Activated CD4-positive, alpha-beta T cell treated with anti-CD3 and anti-CD28 coated beads, Interleukin-2, amount 50 U/mL, for 4 hours (primary cell): ENCODE measurements at regions not wholly inside any gene's neighbourhood (a gene's known extent, or its start where the extent isn't known, plus 50 kb on each side); places are given as distances from the start of the nearest gene placed in this dataset.
A peak's percentile ranks its signal among the peaks of the same experiment; 100 is the strongest.

ENCODE experiments used
- DNase-seq, 2 experiments: peaks; one replicate each; pipeline ENCODE4 v3.0.0-alpha.2; 2020

DNA sequence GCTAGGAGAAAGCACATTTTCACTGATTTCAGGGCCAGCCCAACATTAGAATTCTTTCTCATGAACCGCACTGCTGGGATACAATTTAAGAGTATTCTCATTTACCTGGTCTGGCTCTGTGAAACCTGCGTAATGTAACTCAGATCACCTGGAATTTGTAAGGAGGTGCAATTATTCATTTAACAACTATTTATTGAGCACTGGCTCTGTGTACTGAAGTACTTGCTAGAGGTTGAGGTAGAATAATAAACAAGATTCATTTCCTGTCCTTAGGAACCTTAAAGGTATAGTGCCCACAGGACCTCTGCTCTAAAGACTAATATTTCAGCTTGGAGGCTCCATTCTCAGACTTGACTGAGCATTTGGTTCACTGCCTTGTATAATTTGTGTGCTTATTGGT lies 242.2 kb upstream of the ZPLD1 start:
- no peak for DNase-seq

DNA sequence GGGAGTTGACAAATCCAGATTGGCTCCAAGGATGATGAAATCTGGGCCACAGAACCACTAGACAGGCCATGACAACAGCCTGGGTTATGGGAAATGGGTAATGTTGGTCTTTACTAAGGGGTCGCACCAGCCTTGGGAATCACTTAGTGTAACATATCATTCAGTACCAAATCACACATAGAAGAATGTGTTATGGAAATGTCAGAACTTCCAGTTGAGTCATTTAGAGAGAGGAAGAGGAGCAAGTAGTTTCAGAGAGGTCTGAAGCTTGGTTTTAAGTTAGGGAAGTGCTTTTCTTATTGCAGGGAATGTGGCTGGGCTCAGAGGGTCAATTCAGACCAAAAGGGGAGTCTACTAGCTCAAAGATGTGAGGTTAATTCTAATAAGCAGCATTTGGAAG lies 241.6 kb upstream of the ZPLD1 start:
- no peak for DNase-seq

DNA sequence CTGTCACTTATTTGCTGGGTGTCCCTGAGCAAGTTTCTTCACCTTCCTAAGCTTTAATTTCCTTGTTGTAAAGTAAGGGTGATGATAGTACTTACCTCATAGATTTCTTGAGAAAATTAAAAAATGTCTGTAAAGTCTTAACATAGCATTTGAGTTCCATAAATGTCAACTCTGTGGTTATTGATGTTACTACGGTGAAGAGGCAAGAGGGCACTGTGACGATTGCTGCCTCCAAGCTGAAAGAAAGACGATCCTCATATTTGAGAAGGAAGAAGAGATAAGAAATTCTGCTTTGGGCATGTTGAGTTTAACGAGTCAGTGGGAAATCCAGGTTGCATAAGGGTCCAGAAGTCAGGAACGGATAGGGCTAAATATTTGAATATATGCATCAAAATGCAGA lies 240.8 kb upstream of the ZPLD1 start:
- no peak for DNase-seq

DNA sequence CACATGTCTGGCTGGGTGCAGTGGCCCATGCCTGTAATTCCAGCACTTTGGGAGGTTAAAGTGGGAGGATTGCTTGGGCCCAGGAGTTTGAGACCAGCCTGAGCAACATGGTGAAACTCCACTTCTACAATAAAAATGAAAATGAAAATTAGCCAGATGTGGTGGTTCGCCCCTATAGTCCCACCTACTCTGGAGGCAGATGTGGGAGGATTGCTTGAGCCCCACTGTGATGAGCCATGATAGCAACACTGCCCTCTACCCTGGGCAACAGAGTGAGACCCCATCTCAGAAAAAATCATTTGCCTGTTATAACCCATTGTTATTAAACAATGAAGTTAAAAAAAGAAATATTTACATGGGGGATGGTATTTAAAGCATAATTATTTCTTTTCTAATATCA lies 240.1 kb upstream of the ZPLD1 start:
- DNase-seq: no peak

DNA sequence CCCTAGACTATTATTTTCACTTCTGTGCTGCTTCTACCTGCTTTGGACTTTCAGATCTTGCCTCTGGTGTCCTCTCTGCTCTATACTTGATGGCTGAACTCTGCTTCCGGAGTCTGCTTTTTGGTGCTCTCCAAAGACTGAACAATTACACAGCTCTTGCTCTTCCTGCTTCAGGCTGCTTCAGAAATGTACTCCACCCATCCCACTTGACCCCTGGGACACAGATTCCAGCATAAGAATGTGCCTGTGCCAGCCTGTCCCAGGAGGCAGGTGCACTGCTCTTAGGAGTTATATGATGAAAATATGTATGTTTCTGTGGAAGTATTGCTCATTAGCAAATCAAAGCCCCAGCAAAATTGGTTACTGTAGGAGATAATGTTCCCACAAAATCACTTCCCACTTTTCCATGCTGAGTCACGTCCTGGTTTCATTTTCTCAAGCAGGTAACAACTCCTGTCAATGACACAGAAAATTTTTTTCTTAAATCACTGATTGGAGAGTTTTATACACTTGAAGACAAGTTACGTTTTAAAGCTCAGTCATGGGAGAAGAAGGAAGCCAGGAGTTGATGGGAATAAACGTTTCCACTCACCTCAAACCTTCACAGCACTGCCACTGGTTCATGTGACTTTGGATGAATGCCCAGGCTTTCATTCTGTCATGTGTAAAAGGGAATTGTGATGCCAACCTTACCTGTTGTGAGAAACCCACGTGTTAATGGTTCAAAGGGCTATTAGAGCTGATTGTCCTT lies 239.4 kb upstream of the ZPLD1 start:
- DNase-seq: no peak

DNA sequence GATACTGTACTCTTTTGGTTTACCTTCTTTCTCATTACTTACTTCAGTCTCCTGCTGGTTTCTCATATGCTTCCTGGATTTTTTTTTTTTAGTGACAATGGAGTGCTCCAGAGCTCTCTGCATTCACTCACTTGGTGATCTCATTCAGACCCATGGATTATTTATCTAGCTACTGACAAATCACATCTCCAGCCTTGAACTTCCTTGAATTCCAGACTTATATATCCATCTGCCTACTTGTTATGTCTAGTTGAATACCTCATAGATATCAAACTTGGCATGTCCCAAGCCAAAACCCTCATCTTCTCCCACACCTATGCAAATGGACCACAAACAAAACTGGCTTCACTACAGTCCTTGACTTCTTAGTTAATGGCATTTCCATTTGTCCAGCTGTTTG lies 234.7 kb upstream of the ZPLD1 start:
- DNase-seq: no peak

DNA sequence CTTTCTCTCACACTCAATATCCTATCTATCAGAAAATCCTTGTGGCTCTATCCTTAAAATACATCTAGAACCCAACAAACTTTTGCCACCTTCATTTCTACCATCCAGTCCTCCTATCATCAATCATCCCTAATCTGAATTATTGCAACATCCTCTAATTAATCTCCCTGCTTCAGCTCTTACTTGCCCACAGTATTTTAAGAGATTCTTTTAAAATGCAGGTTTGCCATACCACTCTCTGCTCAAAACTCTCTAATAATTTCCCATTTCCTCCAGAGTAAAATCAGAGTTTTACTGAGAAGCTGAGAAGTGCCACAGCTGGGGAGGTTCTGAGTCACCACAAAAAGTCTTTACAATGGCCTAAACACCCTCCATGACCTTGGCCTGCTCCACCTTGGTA lies 234.3 kb upstream of the ZPLD1 start:
- no peak for DNase-seq

DNA sequence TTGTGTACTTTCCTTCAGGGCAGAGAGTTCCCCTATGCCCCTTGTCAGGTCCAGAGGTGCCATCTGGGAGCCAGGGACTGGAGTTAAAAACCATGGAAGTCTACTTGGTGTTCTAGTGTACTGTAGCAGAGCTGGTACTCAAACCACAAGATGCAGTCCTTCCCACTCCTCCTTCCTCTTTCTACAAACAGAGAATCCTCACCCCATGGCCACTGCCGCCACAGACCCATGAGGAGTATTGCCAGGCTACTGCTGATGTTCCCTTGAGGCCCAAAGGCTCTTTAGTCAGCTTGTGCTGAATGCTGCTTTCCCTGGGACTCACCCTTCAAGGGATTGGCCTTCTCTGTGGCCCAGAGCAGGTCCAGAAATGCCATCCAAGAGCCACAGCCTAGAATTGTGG lies 229.2 kb upstream of the ZPLD1 start:
- no peak for DNase-seq

DNA sequence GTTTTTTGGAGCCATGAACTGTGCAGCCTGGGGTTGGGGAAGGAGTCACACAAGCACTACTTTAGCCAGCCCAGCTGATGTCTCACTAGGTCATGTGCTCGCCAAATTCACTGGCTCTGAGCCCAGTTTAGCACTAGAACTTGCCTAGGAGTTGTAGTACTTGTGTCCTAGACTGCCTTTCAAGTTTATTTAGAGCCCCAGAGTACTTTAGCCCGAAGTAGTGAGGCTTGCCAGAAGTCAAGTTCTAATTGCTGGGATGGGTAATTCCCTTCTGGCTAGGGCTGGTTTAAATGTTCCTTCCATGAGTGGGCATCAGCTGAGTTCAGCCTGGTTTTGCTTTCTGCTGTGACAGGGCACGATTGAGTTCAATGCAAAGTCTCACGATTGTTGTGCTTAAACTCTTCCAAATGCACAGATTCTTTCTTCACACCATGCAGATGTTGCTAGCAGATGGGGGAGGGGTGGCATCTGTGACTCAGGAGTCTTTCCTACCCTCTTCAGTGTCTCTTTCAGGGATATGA lies 228.2 kb upstream of the ZPLD1 start:
- no peak for DNase-seq

DNA sequence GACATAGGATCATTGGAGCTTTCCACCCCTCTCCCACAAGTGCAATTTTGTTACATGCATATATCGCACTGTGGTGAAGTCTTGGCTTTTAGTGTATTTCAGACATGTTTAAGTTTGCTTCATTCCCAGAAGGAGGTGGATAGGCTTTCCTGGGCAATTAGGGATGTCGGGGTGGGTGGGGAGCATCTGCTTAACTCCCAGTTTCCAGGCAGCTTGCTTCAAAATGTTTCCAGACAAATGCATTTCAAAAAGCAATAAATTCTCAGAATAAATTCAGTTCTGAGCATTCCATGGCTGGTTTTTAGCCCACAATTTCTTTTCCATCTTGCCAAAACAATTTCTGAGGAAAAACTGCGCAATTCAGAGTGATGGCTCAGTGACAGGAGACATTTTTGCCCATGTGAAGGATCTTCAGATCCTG lies 227.7 kb upstream of the ZPLD1 start:
- no peak for DNase-seq

DNA sequence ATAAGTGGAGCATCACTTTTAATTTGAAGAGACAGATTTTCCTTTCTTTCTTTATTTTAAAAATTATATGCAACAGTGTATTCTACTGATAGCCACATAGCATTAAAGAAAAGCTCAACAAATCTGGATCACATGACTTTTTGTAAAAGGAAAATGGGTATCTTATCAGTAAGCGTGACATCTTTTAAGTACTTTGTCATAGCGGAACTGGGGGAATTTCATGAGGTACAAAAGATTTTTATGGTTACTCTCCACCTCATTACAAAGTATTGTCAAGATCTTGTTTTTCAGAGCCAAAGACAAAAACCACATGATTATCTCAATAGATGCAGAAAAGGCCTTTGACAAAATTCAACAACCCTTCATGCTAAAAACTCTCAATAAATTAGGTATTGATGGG lies 219.6 kb upstream of the ZPLD1 start:
- no peak for DNase-seq

DNA sequence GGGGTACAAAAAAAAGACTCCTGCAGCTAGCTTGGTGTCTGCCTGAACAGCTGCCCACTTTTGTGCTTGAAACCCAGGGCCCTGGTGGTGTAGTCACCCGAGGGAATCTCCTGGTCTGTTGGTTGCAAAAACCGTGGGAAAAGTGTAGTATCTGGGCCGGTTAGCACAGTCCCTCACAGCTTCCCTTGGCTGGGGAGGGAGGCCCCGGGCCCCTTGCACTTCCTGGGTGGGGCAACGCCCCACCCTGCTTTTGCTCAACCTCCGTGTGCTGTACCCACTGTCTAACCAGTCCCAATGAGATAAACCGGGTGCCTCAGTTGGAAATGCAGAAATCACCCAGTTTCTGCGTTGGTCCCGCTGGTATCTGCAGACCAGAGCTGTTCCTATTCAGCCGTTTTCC lies 211.7 kb upstream of the ZPLD1 start:
- no peak for DNase-seq

DNA sequence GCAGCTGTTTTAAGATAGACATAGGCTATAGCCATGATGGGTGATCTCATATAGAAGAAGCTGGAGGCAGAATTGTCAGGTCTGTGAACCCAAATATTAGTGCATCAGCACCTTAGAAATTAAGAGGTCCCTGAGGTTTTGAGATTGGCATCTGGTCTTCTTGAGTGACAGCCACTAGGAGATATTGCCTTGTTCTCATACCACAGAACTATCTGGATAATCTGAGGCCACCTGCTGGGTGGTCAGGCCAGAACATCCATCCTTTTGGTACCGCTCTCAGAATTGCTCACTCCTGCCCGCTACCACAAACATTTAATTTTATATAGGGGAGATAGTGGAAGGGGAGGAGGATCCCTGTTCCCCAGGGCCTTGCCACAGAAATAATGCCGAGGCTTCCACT lies 210.6 kb upstream of the ZPLD1 start:
- no peak for DNase-seq

DNA sequence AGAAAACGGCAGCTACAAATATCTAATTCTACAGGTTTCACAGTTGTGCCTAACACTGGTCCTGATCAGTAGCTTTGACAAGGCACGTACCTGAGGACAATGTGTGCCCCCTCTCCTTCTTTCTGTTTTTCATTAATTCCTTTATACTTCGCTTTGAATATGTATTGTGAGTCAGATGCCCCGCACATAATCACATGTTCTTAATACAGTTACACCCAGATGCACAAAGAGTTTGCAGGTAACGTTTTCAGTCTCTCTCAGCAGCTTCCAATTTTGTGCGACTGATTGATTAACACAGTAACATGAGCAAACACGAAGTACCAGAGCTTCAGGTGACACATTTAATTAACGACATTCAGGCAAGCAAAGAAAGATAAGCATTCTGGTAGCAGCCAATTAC lies 209.8 kb upstream of the ZPLD1 start:
- DNase-seq: no peak

DNA sequence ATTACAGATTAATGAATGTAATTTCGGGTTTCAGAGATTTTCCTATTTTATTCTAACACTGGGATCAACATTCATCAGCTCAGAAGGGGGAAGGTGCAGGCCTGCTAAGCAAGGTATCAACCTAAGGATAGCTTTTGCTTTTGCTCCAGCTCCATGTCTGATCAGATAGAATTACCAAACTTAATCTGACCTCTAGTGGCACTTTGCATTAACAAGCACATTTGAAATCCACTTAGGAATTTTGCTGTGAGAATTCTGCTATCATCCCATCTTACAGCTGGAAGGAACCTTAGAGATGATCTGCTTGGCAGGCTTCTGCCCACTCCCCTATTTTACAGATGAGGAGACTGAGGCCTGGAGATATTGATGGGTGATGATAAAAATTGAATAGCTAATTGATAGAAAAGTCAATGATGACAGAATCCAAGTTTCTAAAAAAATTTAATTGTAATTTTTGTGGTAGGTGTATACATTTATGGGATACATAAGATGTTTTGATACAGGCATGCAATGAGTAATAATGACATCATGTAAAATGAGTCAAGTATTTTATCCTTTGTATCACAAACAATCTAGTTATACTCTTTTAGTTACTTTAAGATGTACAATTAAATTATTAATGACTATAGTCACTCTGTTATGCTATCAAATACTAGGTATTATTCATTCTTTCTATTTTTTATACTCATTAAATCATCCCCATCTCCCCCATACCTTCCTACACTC lies 209.2 kb upstream of the ZPLD1 start:
- DNase-seq: no peak

DNA sequence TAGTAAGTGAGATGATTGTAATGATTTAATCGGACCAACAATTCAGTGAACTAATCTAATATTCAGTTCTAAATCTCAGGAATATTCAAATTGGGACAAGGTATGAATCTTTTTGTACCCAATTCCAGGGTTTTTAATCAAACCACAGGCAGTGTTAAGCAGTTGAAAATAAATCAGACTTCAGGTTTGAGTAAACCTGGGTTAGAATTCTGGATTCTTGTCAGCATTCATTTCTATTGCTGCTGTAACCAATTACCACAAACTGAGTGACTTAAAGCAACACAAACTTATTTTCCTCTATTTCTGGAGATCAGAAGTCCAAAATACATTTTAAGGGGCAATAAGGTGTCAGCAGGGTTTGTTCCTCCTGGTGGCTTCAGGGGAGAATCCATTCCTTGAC lies 208.4 kb upstream of the ZPLD1 start:
- no peak for DNase-seq

DNA sequence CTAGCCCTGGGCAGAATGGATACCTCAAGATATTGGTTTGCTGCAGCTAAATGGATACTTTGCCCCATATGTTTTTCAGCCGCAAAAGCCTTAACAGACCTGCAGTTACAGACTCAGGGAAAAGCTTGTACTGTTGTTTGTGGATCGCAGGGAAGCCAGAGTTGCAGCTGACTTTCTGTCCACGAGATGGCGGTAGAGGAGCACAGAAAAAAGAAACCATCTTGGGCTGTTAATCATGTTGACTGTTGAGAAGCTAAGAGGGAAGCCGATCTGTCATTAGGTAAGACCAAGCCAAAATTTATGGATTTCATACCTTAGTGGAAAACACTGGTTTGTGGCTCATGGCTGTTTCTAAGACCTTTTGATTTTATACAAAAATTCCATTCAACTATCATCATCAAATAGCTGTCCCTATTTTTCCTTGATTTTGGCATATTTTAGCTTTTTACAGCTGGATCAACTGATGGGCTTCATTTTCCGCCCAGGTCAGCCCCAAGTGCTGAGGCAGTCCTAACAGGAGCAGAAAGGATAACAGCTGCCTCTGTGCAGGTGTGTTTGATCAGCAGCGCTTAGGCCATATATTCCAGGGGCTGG lies 205.7 kb upstream of the ZPLD1 start:
- peak; percentile 69 to 75 for DNase-seq

DNA sequence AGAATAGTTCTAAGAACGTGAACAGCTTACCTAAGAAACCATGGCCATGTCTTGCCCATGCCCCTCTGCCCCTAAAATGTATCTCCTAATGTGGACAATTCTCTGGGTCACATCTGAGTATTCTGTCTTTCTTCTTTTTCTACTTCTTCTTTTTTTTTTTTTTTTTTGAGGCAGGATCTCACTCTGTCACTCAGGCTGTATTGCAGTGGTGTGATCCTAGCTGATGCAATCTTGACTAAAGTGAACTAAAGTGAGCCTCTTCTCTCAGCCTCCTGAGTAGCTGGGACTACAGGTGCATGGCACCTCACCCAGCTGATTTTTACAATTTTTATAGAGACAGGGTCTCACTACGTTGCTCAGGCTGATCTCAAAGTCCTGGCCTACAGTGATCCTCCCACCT lies 204.8 kb upstream of the ZPLD1 start:
- DNase-seq: no peak

DNA sequence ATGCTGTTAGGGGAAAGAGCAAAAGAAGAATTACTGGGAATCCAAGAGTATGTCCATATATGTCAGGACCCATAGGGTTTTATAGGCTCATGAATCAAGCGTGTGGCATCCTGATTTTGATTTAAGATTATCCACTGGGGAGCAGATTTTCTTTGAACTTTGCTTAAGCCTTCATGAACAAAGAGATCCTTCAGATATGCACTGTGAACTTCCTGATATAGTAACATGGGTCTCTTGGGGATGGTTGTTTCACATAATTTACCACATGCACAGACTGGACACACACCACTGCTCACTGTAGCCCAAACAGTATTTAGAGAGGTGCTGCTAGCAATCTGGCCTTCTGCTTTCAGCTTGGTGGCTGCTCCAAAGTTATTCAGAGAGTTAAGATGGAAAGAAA lies 200.9 kb upstream of the ZPLD1 start:
- no peak for DNase-seq

DNA sequence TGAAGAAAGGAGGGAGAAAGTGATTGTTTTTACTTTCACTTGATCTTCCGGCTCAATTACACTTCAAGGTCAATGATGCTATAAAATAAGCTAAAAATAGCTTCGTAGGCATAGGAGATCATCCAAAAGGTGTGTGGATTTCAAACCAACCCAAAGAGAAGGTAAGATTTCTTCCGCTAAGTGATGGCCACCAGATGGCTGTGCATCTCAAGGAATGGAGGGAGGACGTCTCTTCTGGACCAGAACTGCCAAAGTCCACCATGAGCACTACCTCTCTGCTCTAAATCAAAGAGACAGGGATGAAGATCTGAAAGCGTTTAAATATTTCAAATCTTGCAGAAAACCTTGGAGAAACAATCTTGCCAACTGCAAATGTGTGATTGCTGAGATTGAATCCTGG lies 199.1 kb upstream of the ZPLD1 start:
- DNase-seq: no peak

DNA sequence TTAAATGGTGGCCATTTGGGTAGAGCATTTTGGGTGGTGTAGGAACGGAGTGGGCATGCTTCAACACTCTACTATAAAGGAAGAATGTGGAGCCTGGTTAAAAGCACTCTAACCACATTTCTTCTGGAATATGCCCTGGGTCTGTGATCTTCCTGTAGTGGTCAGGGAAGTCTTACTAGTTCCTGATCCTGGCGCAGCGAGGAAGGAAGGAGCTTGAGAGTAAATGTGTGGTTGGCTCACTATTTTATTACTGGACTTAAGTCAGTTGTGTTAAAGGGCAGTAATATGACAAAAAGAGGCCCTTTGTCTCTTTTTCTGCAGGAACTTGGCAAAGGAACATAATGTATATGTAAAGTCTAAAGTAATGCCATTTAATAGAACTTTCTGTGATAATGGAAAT lies 197.6 kb upstream of the ZPLD1 start:
- DNase-seq: no peak

DNA sequence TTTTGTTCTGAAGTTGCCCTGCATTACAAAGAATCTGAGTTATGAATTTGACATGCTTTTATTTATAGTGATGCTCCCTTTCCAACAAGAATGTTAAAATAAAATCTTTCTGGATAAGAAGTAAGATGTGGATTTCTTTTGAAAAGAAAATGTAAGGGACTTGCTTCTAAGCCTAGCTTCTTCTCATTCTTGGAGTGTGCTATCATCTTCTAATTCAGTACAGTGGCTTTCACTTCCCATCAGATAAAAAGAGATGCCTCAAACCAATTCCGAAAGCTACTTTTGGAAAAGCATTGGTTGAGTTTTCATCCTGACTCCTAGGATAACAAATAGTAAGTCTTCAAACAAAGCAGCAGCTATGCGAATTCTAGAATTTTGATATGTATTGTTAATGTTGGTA lies 197.0 kb upstream of the ZPLD1 start:
- DNase-seq: no peak

DNA sequence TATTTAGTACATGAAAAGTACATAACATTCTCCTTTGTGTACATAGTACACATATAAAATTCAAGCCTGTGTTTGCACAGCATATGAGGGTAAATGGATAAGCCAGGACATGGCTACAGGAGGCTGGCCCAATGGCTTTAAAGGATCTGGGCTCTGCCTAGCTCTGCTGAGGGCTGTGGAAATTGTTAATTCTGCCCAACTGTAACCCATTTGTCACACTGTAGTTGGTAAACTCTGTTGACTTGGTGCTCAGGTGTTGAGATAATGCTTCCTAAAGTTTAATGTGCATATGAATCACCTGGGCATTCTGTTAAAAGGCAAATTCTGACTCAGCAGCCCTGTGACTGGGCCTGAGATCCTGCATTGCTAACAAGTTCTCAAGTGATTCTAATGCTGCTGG lies 196.5 kb upstream of the ZPLD1 start:
- DNase-seq: no peak

DNA sequence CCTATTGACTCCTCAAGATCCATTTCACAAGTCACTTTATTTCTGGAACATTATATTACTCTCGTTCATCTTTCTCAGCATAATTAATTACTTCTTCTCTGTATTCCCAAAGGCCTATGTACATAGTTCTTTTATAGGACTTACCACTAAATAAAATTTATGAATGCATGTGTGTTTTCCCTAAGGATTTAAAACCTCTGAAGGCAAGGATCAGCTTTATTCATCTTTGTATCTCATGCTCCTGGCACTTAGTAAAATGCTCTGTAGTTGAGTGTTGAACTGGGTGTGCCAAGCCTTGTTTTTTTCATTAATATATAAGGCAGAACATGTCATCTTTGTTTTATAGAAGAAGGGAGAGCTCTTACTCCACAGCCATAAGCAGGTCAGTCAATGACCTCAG lies 194.1 kb upstream of the ZPLD1 start:
- DNase-seq: no peak
